ENCODE measurements at regions not wholly inside any gene's neighbourhood (a gene's known extent, or its start where the extent isn't known, plus 50 kb on each side); places are given as distances from the start of the nearest gene placed in this dataset.

GRCh38 chr15:79492065-79492464 is 59.9 kb downstream of the MINAR1 start:
- no peak for DNase-seq

GRCh38 chr15:79494384-79494909 is 62.3 kb downstream of the MINAR1 start:
- no peak for DNase-seq

GRCh38 chr15:79494963-79495755 is 63.0 kb downstream of the MINAR1 start:
- no peak for DNase-seq

GRCh38 chr15:79495775-79496174 is 63.6 kb downstream of the MINAR1 start:
- DNase-seq: peak in 1 of 2 experiments; percentile 40

GRCh38 chr15:79496838-79497237 is 64.7 kb downstream of the MINAR1 start:
- DNase-seq: no peak

GRCh38 chr15:79501086-79501485 is 69.0 kb downstream of the MINAR1 start:
- DNase-seq: no peak

- no peak for DNase-seq
These were observed 73.8 kb downstream of the MINAR1 start for GRCh38 chr15:79505956-79506355.

GRCh38 chr15:79512844-79513243 is 80.7 kb downstream of the MINAR1 start:
- peak in 1 of 2 experiments; percentile 15 for DNase-seq

- peak in 1 of 2 experiments; percentile 25 for DNase-seq
These were observed 81.3 kb downstream of the MINAR1 start for GRCh38 chr15:79513417-79513816.

- peak in 1 of 2 experiments; percentile 0 for DNase-seq
These were observed 81.8 kb downstream of the MINAR1 start for GRCh38 chr15:79513940-79514339.

GRCh38 chr15:79515300-79516027 is 83.3 kb downstream of the MINAR1 start:
- DNase-seq: no peak

- DNase-seq: no peak
These were observed 84.0 kb downstream of the MINAR1 start for GRCh38 chr15:79516155-79516554.

GRCh38 chr15:79516646-79517045 is 84.5 kb downstream of the MINAR1 start:
- no peak for DNase-seq

GRCh38 chr15:79519628-79520027 is 87.5 kb downstream of the MINAR1 start:
- DNase-seq: no peak

GRCh38 chr15:79520654-79521053 is 88.5 kb downstream of the MINAR1 start:
- DNase-seq: no peak

- no peak for DNase-seq
These were observed 90.5 kb downstream of the MINAR1 start for GRCh38 chr15:79522656-79523055.

GRCh38 chr15:79523266-79523665 is 91.1 kb downstream of the MINAR1 start:
- no peak for DNase-seq

GRCh38 chr15:79524531-79524930 is 92.4 kb downstream of the MINAR1 start:
- DNase-seq: no peak

- no peak for DNase-seq
These were observed 94.2 kb downstream of the MINAR1 start for GRCh38 chr15:79526376-79526775.

GRCh38 chr15:79527821-79528220 is 95.7 kb downstream of the MINAR1 start:
- DNase-seq: no peak

- DNase-seq: no peak
These were observed 97.1 kb downstream of the MINAR1 start for GRCh38 chr15:79529157-79529785.

- DNase-seq: no peak
These were observed 103.4 kb downstream of the MINAR1 start for GRCh38 chr15:79535536-79535935.

GRCh38 chr15:79538527-79538926 is 106.4 kb downstream of the MINAR1 start:
- no peak for DNase-seq

GRCh38 chr15:79539401-79539800 is 107.3 kb downstream of the MINAR1 start:
- DNase-seq: no peak

Measured in NCI-H526 (cell line).